WERI-Rb-1 (cell line): ENCODE measurements at regions not wholly inside any gene's neighbourhood (a gene's known extent, or its start where the extent isn't known, plus 50 kb on each side); places are given as distances from the start of the nearest gene placed in this dataset.

Experiments used
- DNase-seq: peaks from one replicate; pipeline ENCODE4 v3.0.0-alpha.2; 2020
- H3K27ac ChIP-seq: fragments of 250-450 bp; sonication (Bioruptor Pico); 2 replicates; pipeline ENCODE4 v1.5.1; 2020; ENCODE audit warnings: mild to moderate bottlenecking, moderate library complexity
- H3K27me3 ChIP-seq: fragments of 250-450 bp; sonication (Bioruptor Pico); 2 replicates; pipeline ENCODE4 v1.5.1; 2021; ENCODE audit warnings: mild to moderate bottlenecking, low read depth, moderate library complexity; ENCODE audit not compliant: insufficient read depth, severe bottlenecking
- H3K36me3 ChIP-seq: fragments of 250-450 bp; sonication (Bioruptor Pico); 2 replicates; pipeline ENCODE4 v1.5.1; 2020; ENCODE audit warnings: mild to moderate bottlenecking, moderate library complexity
- H3K4me3 ChIP-seq: 2 replicates; pipeline ENCODE4 v1.5.1; 2011; ENCODE audit warnings: low read depth, mild to moderate bottlenecking, control low read depth, low read length
- H3K9me3 ChIP-seq: fragments of 250-450 bp; sonication (Bioruptor Pico); 2 replicates; pipeline ENCODE4 v1.5.1; 2021; ENCODE audit warnings: mild to moderate bottlenecking, moderate library complexity; ENCODE audit not compliant: severe bottlenecking
- TF ChIP-seq, protein P1 (sequence below): IDR thresholded peaks from 2 replicates; pipeline ENCODE4 v1.5.1; 2011; ENCODE audit warnings: low read depth, mild to moderate bottlenecking, control low read depth, inconsistent platforms, low read length

- no peak overlapping the region for H3K27ac ChIP-seq
- no peaks in the 10 kb centered on the region for H3K27me3 ChIP-seq
- no peaks in the 10 kb centered on the region for H3K36me3 ChIP-seq
- TF ChIP-seq, protein P1, sequence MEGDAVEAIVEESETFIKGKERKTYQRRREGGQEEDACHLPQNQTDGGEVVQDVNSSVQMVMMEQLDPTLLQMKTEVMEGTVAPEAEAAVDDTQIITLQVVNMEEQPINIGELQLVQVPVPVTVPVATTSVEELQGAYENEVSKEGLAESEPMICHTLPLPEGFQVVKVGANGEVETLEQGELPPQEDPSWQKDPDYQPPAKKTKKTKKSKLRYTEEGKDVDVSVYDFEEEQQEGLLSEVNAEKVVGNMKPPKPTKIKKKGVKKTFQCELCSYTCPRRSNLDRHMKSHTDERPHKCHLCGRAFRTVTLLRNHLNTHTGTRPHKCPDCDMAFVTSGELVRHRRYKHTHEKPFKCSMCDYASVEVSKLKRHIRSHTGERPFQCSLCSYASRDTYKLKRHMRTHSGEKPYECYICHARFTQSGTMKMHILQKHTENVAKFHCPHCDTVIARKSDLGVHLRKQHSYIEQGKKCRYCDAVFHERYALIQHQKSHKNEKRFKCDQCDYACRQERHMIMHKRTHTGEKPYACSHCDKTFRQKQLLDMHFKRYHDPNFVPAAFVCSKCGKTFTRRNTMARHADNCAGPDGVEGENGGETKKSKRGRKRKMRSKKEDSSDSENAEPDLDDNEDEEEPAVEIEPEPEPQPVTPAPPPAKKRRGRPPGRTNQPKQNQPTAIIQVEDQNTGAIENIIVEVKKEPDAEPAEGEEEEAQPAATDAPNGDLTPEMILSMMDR = no peak
- DNase-seq = no peak
- no peaks in the 10 kb centered on the region for H3K9me3 ChIP-seq
- H3K4me3 ChIP-seq = no peak overlapping the region
Observed at GRCh38 chr5:2603272-2603575, 148.3 kb downstream of the IRX2 start.

DNA sequence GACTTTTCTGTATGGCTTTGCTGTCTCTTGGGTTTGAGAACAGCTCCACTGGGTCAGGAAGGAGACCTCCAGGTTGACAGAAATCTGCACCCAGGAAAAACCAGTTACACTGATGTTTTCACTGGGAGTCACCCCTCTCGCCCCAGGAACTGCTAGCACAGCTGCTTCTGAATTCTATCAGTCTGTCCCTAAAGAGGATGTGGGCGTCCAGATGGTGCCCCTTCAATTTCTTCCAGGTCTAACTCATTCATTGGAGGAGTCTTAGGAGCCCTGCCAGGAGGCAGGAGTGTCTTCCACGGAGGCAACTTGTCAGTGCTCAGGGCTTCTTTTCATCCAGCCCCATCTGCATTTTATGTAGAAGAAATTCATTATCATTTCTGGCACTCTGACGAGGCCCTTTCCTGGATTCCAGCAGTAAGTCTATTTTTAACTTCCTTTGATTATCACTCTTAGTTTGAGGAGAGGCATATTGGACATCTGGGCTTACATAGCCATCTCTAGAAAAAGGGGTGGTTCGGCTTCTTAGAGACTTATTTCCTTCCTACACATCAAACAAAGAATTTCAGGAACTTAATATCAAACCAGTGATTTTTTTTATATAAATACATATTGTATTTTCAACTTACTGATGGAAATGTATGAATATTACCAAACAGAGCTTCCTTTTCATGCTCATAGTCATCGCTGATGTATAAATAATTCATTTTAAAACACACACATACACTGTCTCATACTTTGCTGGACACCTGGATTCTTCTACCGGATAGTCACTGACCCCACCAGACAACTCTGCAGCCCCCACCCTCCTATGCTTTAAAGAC, 148.8 kb downstream of the IRX2 start:
- TF ChIP-seq, protein P1 = no peak
- Histone ChIP-seq H3K27ac (no peak overlapping the region), H3K36me3 (no peaks in the 10 kb centered on the region), H3K4me3 (no peak overlapping the region), H3K27me3 (no peaks in the 10 kb centered on the region), H3K9me3 (no peaks in the 10 kb centered on the region)
- DNase-seq = no peak

GRCh38 chr5:2598503-2598902, 153.0 kb downstream of the IRX2 start:
- H3K27me3 ChIP-seq = no peaks in the 10 kb centered on the region
- peaks cover 3% of the 10 kb centered on the region for H3K9me3 ChIP-seq
- no peaks in the 10 kb centered on the region for H3K36me3 ChIP-seq
- H3K27ac ChIP-seq = no peak overlapping the region
- H3K4me3 ChIP-seq = no peak overlapping the region
- DNase-seq = no peak
- TF ChIP-seq, protein P1 = no peak

- H3K9me3 ChIP-seq = peaks cover 3% of the 10 kb centered on the region
- H3K4me3 ChIP-seq = no peak overlapping the region
- no peaks in the 10 kb centered on the region for H3K27me3 ChIP-seq
- no peak for DNase-seq
- H3K27ac ChIP-seq = no peak overlapping the region
- TF ChIP-seq, protein P1 = no peak
- no peaks in the 10 kb centered on the region for H3K36me3 ChIP-seq
Observed at GRCh38 chr5:2594701-2595100, 156.8 kb downstream of the IRX2 start.

GRCh38 chr5:2592766-2593165, 158.7 kb downstream of the IRX2 start:
- Histone ChIP-seq H3K27ac (no peak overlapping the region), H3K27me3 (no peaks in the 10 kb centered on the region), H3K36me3 (no peaks in the 10 kb centered on the region), H3K9me3 (peaks cover 3% of the 10 kb centered on the region), H3K4me3 (no peak overlapping the region)
- DNase-seq = no peak
- TF ChIP-seq, protein P1 = no peak

GRCh38 chr5:2591777-2592453, 159.6 kb downstream of the IRX2 start:
- no peak for DNase-seq
- TF ChIP-seq, protein P1 = no peak
- H3K27ac ChIP-seq = no peak overlapping the region
- H3K4me3 ChIP-seq = no peak overlapping the region
- H3K27me3 ChIP-seq = peaks cover 2% of the 10 kb centered on the region
- H3K36me3 ChIP-seq = no peaks in the 10 kb centered on the region
- H3K9me3 ChIP-seq = peaks cover 1% of the 10 kb centered on the region
